Stomach (tissue), 4 donors: ENCODE measurements at regions not wholly inside any gene's neighbourhood (a gene's known extent, or its start where the extent isn't known, plus 50 kb on each side); places are given as distances from the start of the nearest gene placed in this dataset.

Experiments used
- EP300 ChIP-seq: sonication (generic); formaldehyde crosslinking; IDR thresholded peaks from one replicate; pipeline ENCODE4 v1.6.1; 2017; ENCODE audit warnings: antibody characterized with exemption
- POLR2A ChIP-seq, 4 donors: fragments of 450-650 bp; IDR thresholded peaks; one replicate each; pipeline ENCODE4 v1.6.1; 2016; ENCODE audit warnings: antibody characterized with exemption in 4 of 4, control low read depth in 2 of 4, mild to moderate bottlenecking in 1 of 4, moderate library complexity in 1 of 4
- POLR2AphosphoS5 ChIP-seq, 3 donors: sonication (generic); formaldehyde crosslinking; IDR thresholded peaks; one replicate each; pipeline ENCODE4 v1.6.1; 2016; ENCODE audit warnings: antibody characterized with exemption in 3 of 3
- TF ChIP-seq, protein P1 (sequence below), 7 experiments: fragments of 450-650 bp in 4 of 7; fragments of 200-600 bp in 3 of 7; sonication (generic) in 3 of 7; IDR thresholded peaks; one replicate each; pipeline ENCODE4 v1.5.1; 2016 to 2019; ENCODE audit warnings: antibody characterized with exemption in 7 of 7, control low read depth in 2 of 7, mild to moderate bottlenecking in 1 of 7

DNA sequence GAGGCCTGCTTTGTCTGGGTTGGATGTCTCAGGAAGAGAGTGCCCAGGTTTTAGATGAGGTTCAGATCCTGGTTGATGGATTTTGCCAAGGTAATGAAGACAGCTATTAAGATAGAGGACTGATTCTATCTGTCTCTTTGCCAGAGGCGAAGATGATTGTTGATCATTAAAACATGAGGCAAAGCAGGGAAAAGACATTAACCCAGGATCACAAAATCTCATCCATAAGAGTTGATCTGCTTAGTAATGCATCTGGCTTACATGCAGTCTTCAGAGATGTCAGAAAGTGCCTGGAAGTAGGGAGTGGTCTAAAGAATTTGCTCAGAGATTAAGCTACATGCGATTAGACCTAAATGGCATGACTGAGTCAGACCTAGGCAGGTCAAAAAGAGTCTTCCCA is 229.6 kb upstream of the PLD5 start:
- TF ChIP-seq, protein P1, sequence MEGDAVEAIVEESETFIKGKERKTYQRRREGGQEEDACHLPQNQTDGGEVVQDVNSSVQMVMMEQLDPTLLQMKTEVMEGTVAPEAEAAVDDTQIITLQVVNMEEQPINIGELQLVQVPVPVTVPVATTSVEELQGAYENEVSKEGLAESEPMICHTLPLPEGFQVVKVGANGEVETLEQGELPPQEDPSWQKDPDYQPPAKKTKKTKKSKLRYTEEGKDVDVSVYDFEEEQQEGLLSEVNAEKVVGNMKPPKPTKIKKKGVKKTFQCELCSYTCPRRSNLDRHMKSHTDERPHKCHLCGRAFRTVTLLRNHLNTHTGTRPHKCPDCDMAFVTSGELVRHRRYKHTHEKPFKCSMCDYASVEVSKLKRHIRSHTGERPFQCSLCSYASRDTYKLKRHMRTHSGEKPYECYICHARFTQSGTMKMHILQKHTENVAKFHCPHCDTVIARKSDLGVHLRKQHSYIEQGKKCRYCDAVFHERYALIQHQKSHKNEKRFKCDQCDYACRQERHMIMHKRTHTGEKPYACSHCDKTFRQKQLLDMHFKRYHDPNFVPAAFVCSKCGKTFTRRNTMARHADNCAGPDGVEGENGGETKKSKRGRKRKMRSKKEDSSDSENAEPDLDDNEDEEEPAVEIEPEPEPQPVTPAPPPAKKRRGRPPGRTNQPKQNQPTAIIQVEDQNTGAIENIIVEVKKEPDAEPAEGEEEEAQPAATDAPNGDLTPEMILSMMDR (IDR thresholded peaks at IDR 0.05) = no peak
- TF ChIP-seq EP300 = no peak
- no peak for TF ChIP-seq POLR2AphosphoS5 (IDR thresholded peaks at IDR 0.05)
- TF ChIP-seq POLR2A (IDR thresholded peaks at IDR 0.05) = no peak
